Neural progenitor cell (in vitro differentiated cells): ENCODE measurements at regions not wholly inside any gene's neighbourhood (a gene's known extent, or its start where the extent isn't known, plus 50 kb on each side); places are given as distances from the start of the nearest gene placed in this dataset.

Experiments used
- EZH2 ChIP-seq: fragments of 200-600 bp; sonication (generic); IDR thresholded peaks from 2 replicates; pipeline ENCODE4 v1.6.1; 2017; ENCODE audit warnings: antibody characterized with exemption, mild to moderate bottlenecking, moderate library complexity
- EZH2phosphoT487 ChIP-seq: fragments of 200-600 bp; sonication (generic); IDR thresholded peaks from 2 replicates; pipeline ENCODE4 v1.6.1; 2017; ENCODE audit warnings: antibody characterized with exemption
- TF ChIP-seq, protein P1 (sequence below): fragments of 200-600 bp; sonication (generic); IDR thresholded peaks from 2 replicates; pipeline ENCODE4 v1.5.1; 2017; ENCODE audit warnings: antibody characterized with exemption, mild to moderate bottlenecking

DNA sequence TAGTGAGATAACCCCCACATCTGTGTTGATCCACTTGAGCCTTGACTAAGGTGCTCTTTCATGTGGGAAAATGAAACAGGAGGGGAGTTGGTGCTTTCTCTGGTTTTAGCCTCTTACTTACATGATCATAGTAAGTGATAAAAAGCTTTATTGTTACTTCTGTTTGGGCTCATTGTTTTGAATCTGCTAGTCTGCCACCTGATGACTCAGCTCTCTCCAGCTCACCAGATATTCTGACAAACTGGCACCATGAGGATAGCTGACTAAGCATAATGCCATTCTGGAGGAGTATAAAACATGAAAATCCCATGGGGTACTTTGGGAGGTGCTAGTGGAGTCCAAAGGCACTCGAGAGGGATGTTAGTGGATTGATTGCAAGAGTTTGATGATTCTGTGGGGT, 824.0 kb downstream of the RAPGEF2 start:
- TF ChIP-seq EZH2phosphoT487 = no peak
- TF ChIP-seq, protein P1, sequence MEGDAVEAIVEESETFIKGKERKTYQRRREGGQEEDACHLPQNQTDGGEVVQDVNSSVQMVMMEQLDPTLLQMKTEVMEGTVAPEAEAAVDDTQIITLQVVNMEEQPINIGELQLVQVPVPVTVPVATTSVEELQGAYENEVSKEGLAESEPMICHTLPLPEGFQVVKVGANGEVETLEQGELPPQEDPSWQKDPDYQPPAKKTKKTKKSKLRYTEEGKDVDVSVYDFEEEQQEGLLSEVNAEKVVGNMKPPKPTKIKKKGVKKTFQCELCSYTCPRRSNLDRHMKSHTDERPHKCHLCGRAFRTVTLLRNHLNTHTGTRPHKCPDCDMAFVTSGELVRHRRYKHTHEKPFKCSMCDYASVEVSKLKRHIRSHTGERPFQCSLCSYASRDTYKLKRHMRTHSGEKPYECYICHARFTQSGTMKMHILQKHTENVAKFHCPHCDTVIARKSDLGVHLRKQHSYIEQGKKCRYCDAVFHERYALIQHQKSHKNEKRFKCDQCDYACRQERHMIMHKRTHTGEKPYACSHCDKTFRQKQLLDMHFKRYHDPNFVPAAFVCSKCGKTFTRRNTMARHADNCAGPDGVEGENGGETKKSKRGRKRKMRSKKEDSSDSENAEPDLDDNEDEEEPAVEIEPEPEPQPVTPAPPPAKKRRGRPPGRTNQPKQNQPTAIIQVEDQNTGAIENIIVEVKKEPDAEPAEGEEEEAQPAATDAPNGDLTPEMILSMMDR = no peak
- no peak for TF ChIP-seq EZH2
